Peyer's patch (tissue), 4 donors: ENCODE measurements at regions not wholly inside any gene's neighbourhood (a gene's known extent, or its start where the extent isn't known, plus 50 kb on each side); places are given as distances from the start of the nearest gene placed in this dataset.

ENCODE experiments used
- CTCF ChIP-seq, 6 experiments: fragments of 450-650 bp in 4 of 6; fragments of 200-600 bp in 2 of 6; sonication (generic) in 1 of 6; IDR thresholded peaks; one replicate each; pipeline ENCODE4 v1.5.1; 2017 to 2019; ENCODE audit warnings: antibody characterized with exemption in 6 of 6, mild to moderate bottlenecking in 3 of 6, moderate library complexity in 1 of 6
- POLR2A ChIP-seq, 2 donors: fragments of 450-650 bp; IDR thresholded peaks; one replicate each; pipeline ENCODE4 v1.5.1; 2017; ENCODE audit warnings: antibody characterized with exemption in 2 of 2, mild to moderate bottlenecking in 2 of 2, moderate library complexity in 2 of 2

GRCh38 chr6:21769968-21770367 lies 176.4 kb downstream of the SOX4 start:
- TF ChIP-seq POLR2A (IDR thresholded peaks at IDR 0.05) (no peak), CTCF (IDR thresholded peaks at IDR 0.05) (no peak)
